ENCODE measurements at regions not wholly inside any gene's neighbourhood (a gene's known extent, or its start where the extent isn't known, plus 50 kb on each side); places are given as distances from the start of the nearest gene placed in this dataset.
A peak's percentile ranks its signal among the peaks of the same experiment; 100 is the strongest.
"Not testable (repeated sequence)": the region's sequence is repeated elsewhere in the genome, so short reads cannot be mapped to it uniquely, and the experiment has no call there.

DNA sequence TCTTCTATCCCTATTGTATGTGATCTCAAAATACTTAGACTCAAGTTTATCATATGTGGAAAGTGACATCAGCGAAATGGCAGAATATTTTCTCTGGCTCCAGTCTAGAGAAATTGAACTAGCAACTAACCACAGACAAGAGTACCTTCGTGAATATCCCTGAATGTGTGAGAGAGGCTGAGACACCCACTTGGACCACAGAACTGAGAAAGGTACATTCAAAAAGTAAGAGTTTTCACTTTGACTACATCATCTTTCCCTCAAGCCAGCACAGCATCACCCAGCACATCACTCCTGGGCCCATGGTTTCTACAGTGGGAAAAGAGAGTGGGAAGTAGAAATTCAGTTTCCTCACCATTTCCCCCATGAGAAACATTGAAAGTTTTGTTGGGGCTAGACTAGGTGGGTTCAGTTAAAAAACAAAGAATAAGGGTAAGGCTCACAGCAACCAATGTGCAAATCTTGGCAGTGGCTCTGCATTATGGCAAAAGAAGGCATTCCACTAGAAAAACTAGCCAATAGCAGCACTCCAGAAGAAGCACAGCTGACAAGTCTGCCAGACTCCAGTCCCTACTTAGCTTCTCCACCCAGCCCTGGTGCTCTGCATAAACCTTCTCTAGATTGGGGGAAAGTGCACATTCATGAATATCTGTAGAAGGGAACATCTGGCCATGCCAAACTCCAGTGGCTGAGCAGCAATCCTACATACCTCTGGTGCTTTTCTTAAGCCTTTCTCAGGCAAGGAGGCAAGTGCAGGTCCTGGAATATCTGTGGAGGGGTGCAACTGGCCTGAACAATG lies 225.6 kb upstream of the VLDLR start:
- no peak for DNase-seq (ENCODE audit: low spot score)

DNA sequence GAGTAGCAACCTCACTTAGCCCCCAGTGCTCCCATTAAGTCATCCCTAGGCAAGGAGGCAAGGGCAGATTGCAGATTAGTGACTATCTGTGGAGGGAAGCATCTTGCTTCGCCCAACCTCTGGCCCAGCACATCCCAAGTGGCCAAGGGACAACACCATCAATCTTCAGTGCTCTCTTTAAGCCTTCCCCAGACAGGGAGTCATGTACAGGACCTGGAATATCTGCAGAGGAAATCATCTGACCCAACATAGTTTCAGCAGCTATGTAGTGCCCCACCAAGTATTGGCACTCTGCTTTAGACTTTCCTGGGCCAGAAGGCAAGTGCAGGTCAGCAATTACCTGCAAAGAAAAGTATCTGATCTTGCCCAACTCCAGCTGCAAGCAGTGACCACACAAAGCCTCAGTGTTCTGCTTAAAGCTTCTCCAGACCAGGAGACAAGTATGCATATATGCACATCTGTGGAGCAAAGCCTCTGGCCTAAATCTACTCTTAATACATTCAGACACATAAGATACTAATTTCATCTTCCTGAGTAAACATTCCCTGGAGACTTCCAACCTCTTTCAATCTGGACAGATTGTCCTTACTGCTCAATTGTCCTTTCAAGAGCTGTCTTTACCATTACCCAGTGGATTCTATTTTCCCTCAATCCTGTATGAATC lies 224.8 kb upstream of the VLDLR start:
- DNase-seq (ENCODE audit: low spot score): no peak

DNA sequence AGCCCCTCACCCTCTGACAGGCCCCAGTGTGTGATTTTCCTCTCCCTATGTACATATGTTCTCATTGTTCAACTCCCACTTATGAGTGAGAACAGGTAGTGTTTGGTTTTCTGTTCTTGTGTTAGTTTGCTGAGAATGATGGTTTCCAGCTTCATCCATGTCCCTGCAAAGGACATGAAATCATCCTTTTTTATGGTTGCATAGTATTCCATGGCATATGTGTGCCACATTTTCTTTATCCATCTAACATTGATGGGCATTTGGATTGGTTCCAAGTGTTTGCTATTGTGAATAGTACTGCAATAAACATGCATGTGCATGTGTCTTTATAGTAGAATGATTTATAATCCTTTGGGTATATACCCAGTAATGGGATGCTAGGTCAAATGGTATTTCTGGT lies 223.7 kb upstream of the VLDLR start:
- not testable (repeated sequence) for DNase-seq (ENCODE audit: low spot score)

DNA sequence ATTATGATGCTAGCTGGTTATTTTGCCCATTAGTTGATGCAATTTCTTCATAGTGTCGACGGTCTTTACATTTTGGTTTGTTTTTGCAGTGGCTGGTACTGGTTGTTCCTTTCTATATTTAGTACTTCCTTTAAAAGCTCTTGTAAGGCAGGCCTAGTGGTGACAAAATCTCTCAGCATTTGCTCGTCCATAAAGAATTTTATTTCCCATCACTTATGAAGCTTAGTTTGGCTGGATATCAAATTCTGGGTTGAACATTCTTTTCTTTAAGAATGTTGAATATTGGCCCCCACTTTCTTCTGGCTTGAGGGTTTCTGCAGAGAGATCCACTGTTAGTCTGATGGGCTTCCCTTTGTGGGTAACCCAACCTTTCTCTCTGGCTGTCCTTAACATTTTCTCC lies 219.8 kb upstream of the VLDLR start:
- DNase-seq (ENCODE audit: low spot score): not testable (repeated sequence)

DNA sequence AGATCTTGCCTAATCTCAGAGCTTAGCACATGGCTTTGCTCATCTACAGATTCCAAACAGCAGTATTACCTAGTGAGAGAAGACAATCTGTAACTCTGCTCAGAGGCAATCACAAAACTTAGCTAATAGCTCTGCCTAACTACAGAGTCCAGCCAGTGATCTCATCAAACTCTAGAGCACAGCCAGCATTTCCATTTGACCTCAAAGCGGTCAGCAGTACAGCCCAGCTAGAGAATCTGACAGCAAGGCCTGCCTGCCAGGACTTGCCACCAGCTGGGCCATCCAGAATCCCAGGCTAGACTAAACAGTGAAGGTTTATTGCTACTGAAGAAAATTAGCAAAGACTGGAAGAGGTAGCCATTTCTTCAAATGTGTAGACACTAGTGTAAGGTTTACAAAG lies 217.9 kb upstream of the VLDLR start:
- no peak for DNase-seq (ENCODE audit: low spot score)

DNA sequence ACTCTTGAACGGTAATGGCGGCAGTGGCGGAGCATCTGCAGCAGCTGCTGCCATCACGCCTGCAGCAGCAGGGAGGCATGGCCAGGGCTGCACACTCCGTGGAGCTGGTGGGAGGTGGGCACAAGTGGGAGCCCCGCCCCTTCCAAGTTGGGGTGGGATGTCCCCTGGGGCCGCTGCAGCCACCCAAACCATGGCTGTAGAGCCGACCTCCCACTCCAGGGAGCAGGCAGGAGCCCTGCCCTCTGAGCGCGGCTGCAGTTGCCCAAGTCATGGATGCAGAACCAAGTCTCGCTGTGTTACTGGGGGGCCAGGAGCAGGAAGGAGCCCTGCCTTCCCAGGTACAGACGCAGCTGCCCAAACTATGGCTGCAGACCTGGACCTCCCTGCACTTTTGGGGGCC lies 215.3 kb upstream of the VLDLR start:
- DNase-seq (ENCODE audit: low spot score): no peak

DNA sequence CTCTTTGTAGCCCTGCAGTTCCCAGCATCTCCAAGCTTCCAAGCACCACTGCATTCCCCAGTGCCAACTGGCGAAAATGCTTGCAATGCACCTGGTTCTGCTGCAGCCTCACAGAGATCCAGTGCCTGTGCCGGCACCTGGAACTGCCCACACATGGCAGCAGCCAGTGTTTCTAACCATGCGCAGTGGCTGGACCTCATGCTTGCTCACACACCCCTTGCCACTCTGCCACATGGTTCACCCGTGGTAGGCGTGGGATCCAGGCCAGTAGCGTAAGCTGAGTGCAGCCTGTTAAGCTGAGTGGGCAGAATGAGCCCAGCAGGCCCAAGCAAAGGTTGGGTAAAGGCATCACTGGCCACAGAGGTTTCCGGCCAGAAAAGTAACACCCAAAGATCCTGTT lies 214.1 kb upstream of the VLDLR start:
- no peak for DNase-seq (ENCODE audit: low spot score)

DNA sequence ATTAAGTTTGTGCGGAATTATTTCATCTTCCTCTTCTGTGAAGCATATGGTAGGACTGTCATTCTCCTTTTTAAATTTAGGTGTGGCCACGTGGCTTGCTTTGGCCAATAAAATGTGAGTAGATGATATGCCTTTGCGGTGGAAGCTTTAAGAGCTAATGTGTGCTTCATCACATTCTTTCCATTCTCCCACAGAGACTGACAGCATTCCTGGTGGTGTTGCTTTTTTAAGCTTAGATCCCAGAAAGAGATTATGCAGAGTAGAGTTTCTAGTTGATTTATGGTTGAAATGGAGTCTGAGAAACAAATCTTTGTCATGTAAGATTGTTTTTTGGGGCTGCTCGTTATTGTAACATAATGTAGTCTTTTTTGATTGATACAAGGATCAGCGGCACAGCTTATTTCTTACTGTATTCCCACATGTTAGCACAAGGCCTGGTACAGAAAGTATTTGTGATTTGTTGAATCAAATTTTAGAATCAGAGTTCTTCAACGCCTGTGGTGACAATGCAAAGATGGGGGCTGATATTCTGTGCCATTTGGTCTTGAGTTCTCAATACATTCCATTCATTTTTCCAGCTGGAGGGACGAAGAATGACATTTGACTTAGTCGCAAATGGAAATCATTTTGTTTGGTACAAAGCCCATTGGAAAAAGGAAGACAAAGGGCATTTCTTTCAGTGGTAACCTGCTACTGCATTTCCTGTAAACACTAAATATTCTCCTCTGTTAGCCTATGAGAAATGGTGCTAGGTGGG lies 209.9 kb upstream of the VLDLR start:
- no peak for DNase-seq (ENCODE audit: low spot score)

DNA sequence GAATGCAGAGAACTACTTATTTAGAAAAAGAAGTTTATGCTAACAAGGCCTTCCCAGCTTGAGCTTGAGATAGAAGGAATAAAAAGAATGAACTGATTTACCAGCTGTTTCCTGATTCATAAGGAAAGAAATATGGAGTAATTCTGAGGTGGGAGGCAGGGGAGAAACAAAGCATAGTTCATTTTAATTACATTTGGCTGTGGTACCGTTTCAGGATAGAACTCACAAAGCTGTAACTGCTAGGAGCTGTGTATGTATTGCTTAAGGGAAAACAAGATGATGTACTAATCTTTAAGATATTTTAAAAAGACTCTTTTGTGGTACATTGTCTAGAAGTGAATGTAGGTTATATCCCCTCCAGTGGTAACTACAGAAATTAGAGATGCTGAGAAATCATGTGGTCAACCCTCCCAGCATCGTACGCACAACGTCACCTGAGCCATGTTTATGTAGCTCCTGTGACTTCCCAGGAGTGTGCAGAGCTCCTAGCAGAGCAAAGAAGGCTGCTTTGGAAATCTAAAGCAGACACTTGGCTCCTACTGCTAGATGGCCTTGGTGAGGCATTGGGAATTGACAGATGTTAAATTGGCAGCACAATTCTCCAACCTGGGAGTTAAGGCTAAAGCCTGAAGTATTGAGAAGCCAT lies 208.3 kb upstream of the VLDLR start:
- DNase-seq (ENCODE audit: low spot score): no peak

DNA sequence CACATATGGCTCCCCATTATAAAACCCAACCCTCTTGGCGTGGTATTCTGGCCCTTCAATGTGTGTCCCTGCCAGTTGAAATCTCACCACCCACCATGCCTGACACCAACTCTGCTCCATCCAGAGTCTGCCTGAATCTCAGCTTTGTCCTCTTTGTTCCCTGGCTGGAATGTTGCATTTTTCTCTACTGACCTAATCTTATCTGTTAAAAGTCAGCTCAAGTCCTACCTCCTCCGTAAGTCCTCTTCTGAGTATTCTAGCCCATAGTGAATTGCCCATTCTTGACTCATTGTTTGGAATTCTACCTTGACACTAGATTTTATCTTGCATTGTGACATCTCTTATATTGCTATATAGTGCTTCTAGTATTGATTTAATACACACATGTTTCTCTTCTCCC lies 207.1 kb upstream of the VLDLR start:
- DNase-seq (ENCODE audit: low spot score): no peak

DNA sequence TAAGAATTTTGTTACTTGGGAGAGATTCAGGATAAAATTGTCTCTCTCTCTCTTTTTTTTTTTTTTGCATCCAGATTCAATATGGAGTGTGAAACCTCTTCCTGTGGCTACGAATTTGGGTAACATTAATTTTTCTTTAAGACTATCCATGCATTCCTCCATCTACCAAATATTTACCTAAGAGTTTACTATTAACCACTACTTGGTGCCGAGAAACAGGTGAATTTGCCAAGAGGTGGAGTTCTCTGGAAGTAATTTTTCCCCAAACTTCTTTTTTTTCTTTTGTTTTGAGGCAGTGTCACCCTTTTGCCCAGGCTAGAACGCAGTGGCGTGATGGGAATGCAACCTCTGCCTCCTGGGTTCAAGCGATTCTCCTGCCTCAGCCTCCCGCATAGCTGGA lies 206.3 kb upstream of the VLDLR start:
- DNase-seq (ENCODE audit: low spot score): no peak

DNA sequence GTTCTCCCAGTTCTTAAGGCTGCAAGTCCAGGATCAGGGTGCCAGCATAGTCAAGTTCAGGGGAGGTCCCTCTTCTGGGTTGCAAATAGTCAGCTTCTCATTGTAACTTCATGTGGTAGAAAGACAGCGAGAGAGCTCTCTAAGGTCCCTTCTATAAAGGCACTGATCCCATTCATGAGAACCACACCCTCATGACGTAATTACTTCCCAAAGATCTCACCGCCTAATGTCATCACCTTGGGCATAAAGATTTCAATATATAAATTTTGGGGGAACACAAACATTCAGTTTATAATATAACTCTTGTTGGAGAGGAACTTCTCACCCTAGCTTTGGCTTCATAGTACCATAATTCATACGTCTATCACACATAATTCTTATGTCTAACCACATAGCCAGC lies 203.9 kb upstream of the VLDLR start:
- no peak for DNase-seq (ENCODE audit: low spot score)

DNA sequence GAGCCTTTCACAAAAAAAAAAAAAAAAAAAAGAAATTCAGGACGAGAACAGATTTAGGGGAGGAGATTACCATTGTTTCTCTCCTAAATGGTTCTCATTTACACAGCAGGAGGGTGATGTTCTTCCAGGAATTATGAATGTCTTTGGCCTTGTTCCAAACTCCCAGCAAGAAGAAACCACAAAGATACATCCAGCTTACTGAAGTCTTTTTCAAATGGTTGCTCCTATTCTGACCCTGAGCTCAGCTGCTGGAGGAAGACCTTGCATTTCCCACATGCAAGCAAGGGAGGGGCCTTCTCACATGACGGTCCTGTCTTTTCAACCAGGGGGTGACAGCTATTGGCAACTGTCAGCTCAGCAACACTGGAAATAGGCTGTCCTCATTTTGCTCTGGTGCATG lies 203.0 kb upstream of the VLDLR start:
- peak; percentile 6 for DNase-seq (ENCODE audit: low spot score)

DNA sequence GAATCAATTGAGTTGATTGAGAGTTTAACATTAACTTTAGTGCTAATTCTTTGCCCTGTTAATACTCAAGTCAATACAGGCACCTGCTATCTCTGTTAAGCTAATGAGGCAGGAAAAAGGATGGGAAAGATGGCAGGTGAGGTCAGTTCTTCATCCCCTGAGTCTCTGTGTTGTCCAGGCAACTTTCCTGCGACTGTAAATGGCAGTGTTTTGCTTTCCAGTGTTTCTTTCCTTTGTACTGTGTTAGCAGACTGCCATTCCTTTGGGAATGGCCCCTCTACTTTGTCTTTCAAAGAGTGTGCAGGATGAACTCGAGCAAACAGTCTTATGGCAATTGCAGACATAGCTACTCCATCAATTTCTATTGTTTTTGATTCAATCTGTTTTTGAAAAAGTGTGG lies 202.2 kb upstream of the VLDLR start:
- no peak for DNase-seq (ENCODE audit: low spot score)

DNA sequence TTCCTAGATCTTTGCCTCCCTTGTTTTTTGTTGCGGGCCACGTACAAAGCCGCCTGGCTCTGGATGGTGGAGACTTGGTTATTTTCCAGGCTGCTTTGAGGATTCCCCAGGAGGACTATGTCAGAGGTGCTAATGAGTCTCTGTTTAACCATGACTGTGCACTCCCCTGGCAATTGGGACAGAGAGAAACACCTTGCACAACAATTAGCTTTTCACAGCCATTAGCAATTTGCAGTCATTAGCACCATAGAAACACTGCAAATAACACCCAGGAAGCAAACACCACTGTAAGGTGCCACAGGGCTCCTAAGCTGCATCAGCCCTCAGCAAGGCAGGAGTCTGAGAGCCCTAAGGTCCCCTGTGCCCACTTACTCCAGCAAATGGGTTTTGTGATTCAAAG lies 201.0 kb upstream of the VLDLR start:
- no peak for DNase-seq (ENCODE audit: low spot score)

DNA sequence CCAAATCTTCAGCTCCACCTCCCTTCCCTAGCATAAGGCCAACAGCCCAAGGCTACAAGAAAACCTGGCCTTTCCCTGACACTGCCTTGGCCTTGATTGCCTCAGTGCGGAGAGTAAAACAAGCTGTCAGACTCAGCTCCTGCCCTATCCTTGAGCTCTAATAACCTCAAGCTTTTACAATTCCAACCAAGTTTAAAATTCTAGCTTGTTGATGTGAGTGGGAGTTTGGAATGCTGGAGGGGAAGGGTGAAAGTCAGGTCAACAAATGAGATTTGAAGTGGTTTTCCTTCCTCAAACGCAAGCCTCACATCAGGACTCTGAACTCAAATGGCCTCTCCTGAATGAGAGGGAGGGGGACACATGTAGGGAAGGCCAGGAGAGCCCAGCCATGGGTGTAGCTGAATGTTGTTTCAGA lies 197.0 kb upstream of the VLDLR start:
- no peak for DNase-seq (ENCODE audit: low spot score)

DNA sequence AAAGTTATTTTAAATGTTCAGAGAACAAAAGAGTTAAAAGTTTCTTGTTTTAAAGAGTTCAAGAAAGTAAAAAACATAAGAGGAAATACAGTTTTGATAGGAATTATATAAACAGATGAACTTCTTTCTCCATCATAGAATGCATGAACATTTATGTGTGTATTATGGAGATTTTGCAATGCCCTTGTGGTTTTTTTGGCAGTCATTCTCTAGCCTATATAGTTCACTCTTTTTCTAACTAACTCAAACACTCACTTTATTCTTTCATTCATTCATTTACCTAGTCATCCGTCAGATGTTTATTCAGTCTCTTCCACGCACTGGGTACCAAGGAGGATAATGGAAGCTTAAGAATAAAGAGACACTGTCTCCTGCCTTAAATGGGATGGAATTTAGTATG lies 195.9 kb upstream of the VLDLR start:
- DNase-seq (ENCODE audit: low spot score): no peak

DNA sequence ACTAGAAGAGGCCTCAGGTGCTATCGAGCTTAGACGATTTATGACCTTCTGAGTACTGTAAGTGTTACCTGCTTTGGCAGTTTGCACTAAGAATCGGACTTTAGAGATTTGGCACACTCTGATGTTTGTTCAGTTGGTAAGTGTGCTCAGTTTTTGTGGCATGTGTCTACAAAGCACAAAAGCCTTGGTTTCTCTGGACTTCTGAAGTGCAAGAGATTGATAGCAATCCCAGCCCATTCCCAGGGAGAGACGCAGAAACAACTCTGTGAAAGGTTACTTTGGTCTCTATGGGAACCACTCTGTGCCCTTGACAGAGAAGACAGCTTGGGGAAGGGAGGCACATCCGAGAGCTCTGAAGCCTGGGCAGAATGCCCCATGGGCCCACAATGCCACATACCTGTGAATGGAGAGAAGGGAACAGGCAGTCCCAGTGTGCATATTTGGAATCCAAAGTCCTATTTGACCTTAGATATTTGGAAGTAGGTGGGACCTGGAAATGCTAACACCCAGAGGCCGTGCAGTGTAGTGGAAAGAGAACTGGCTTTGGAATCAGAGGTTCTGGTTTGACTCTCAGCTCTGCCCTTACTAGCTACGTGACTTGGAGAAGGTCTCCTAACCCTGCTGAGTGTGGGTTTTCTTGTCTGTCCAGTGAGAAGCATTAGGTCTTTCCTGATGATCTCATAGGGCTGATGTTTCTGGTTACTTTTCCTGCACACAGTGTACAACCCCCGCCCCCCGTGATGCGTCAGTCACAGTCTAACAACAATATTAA lies 194.3 kb upstream of the VLDLR start:
- no peak for DNase-seq (ENCODE audit: low spot score)

DNA sequence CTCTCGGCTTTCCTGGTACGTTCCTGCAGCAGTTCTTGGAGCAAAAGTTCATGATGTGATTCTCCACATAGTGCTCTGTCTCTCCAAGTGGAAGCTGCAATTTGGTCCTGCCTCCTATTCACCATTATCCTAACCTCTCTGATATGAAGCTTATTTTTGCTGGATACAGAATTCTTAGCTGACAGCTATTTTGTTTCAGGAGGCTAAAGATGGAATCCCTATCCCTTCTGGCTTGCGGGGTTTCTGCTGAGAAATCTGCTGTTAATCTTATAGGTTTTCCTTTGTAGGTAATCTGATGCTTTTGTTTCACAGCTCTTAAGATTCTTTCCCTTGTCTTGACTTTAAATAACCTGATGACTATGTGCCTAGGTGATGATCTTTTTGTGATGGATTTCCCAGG lies 181.6 kb upstream of the VLDLR start:
- DNase-seq (ENCODE audit: low spot score): no peak

DNA sequence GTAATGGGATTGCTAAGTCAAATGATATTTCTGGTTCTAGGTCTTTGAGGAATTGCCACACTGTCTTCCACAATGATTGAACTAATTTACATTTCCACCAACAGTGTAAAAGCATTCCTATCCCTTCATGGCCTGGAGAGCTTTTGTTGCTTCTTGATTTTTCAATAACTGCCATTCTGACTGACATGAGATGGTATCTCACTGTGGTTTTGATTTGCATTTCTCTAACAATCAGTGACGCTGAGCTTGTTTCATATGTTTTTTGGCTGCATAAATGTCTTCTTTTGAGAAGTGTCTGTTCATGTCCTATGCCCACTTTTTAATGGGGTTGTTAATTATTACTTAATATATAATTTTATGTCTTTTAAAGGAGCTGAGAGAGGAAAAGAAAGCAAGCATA lies 177.7 kb upstream of the VLDLR start:
- not testable (repeated sequence) for DNase-seq (ENCODE audit: low spot score)

DNA sequence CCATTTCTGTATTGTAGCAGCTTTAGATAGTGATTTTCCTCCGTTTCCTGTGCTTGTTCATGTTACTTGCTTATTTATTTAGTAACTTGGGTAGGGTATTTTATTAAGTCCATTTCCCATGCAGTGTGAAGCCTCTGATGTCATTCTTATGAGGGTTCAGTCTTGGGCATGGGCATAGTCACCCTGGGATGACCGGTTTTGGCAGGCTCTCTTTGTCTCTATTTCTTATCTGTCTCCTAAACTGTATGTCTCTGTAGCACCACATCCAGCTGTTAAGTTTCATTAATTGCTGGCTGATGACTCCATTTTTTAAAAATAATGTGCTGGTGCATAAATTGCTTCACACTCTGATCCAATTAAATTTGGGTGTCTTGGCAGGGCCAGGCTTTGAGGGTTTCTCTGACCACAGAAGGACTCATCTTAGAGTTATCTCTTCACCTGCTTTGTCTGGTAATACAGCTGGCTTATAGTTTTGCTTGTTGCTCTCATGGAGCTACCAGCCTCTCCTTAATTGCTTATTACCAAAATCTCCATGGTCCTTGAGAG lies 173.3 kb upstream of the VLDLR start:
- no peak for DNase-seq (ENCODE audit: low spot score)

DNA sequence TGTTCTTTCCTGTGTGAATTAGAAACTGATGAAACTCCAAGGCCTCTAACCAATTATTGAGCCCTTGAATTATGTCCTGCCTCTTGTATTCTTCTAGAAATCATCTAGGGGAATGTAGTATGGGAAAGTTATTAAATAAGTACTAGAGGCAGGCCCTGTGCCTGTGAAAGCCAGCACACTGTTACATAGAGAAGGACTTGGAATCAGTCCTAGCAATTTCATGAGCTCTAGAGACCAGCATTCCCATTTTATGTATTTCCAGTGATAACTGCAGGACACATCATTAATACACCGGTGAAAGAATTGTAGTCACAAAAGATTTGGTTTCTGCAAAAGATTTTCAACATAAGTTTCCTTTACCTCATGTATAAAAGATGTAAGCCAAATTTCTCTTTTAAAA lies 168.5 kb upstream of the VLDLR start:
- DNase-seq (ENCODE audit: low spot score): no peak
